ENCODE measurements at regions not wholly inside any gene's neighbourhood (a gene's known extent, or its start where the extent isn't known, plus 50 kb on each side); places are given as distances from the start of the nearest gene placed in this dataset.
A peak's percentile ranks its signal among the peaks of the same experiment; 100 is the strongest.

- no peak for DNase-seq
Observed at GRCh38 chr11:92276773-92277172, 52.2 kb downstream of the FAT3 start.

GRCh38 chr11:92277871-92278270 is 53.3 kb downstream of the FAT3 start:
- no peak for DNase-seq

DNA sequence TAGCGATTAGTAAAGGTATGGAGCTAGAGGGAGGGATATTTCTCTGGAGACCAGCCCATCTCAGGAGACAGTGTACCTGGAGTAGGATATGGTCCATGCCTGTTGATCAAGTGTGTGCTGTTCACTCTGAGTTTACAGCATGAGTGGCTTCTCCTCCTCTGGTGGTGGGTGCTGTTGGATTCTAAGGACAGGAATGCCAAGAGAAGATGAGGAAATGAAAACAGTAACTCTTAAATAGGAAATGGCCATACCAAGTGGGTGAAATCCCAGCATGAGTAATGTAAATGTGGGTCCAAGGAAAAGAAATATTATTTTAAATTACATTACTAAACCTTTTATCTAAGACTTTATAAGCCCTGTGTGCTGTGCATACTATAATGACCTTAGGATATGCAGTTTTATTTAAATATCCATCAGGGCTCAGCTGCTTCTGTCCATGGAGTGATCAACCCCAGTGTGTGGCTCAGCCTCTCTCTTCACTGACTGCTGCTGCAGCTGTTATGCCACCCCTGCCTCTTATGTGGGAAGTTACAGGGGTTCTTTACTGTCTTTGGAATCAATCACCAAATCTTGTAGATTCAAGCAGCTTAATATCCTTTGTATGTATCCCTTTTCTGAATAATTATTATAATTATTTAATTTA is 54.3 kb downstream of the FAT3 start:
- no peak for DNase-seq

GRCh38 chr11:92284107-92284506 is 59.5 kb downstream of the FAT3 start:
- DNase-seq, result no peak

DNA sequence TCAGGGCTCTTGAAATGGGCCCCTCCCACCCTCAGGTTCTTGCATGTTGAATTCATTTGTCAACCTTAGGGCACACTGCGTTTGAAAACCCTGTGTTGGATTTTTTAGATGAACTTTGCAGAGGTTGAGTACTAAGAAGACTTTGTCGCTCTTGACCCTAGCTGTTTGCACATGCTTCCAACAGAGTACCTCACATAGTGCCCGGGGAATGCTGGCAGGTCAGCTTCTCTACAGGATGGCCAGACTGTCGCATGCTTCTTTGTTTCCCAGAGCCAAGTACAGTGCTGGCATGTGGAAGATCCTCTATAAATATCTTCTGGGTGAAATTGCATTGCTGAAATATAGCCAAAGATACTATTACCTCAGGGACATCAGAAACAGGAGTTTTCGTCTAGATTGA is 59.9 kb downstream of the FAT3 start:
- DNase-seq, result no peak

DNA sequence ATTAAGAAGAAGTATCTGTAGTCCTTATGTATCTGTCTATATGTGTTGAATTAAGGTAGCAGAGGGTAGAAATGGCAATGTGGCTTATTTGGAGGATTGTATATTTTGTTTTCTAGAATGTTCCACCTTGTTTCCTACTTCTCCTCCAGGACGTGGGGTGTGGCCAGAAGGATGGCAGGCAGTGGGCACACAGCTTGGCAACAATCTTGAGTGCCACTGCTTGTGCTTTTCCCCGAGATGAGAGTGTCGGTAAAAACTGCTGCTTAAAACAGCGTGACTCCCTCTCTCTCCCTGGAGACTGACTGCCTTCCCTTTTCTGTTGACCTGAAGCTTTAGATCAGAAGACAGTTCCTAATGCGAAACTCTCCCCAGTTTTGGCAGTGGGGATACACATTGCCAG is 61.2 kb downstream of the FAT3 start:
- no peak for DNase-seq

DNA sequence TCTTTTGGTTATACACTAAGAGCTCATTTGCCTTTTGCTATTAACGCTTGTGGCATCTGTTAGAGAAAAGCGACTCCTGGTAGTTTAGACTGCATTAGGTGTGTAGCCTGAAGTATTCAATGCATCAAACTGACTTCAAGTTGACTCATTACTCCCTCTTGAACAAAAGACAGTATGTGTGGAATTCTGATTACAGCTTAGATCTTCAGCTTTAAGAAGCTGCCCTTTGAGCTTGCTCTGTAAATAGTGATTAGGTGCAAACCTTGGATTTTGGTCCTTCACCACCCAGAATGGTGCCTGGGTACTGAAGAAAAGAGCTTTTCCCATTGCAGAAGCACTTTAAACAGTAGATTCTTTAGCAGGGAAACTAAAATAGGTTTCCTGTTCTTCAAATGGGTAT is 62.1 kb downstream of the FAT3 start:
- DNase-seq, result no peak

- no peak for DNase-seq
Observed at GRCh38 chr11:92295175-92296137, 70.8 kb downstream of the FAT3 start.

DNA sequence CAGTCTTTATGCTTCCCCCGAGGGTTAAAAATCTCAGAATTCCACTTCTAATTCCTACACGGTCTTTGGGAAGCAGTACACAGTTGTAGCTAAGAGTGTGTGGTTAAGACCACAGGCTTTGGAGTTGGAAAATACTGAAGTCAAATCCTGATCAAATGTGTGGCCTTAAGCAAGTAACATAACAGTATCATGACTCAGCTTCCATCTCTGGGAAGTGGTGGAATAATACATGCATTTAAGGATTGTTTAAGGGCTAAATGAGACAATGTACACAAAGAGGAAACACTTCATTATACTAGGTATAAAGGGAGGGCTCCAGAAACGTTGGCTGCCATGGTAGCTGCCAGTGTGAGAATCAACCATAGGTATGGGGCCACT is 71.5 kb downstream of the FAT3 start:
- DNase-seq, result no peak

DNA sequence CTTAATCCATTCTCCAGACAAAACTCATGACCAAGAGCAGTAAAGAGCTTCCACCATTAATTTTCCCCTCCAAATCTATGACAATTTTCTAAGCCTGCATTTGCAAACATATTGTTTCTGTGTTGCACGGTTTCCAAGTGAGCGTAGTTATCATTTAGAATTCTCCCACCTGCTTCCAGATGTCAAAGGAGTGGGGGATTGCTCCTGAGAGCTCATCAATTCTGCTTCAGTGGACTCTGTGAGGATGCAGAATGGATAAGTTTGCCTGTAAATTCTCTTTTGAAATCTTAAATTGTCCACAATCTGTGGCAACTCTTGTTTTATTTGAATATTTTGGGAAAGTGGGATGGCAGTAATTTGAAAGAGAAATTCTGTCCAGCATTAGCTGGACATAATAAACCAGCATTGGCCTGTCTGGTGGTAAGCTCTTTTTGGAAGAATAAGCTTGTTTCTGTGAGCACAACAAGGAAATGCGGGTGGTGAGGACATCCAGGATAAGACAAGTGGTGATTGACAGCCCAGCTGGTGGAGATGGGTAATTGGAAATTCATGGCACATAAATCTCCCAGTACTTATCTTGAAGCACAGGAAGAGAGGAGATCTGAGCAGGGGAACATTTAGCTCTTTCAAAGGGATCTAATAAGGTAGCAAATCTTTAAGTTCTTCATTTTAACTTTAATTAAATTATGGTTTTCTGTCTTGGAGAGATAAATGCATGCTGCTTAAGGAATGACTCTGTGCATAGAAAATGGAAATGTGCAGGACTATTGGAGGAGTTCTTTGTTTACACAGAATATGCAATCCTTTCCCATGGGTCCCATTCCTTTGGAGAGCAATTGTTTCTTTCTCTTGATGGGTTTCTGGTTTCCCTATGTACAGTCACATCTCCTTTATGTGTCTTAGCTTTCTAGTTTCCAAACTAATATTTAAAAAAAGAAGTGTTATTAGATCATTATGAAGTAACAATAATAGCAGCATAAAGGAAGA is 73.2 kb downstream of the FAT3 start:
- DNase-seq, result peak; percentile 52 to 87

DNA sequence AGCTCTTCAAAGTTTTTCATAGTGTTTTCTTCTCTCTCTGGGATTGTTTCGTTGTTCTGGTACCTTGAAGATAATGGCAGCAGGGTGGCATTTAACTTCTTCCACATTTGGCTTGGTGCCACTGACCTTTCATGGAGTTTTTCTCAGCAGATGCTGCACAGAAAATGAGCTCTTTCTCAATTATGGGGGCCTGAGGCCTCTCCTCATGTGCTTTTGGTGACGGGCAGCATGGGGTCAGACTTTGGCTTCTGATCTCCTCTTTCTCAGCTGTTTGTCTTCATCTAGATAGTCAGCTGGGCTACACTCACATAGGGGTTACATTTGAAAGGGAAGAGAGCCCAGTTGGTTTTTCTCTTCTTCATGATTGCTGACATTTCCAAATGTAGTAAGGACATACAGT is 76.3 kb downstream of the FAT3 start:
- no peak for DNase-seq

GRCh38 chr11:92302770-92303169 is 78.2 kb downstream of the FAT3 start:
- DNase-seq, result no peak

- no peak for DNase-seq
Observed at GRCh38 chr11:92304271-92304670, 79.7 kb downstream of the FAT3 start.

DNA sequence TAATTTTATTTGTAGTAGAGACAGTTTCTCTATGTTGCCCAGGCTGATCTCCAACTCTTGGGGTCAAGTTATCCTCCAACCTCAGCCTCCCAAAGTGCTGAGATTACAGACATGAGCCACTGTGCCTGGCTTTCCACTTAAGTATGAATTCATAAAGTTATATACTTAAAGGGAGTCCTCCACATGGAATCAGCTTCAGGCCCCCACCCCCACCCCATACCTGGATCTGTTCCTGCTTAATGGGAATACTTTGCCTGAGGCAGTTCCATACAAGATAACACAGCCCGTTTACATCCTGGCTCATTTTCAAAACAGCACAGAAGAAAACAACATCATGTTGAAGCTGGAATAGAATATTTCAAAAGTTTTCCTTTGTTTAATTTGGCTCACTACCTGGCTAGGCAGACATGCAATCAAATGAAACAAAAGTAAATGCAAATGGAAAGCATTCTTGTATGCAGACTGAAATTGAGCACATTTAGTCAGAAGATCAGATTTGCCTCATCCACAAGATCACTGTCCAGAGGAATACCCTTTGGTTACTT is 82.4 kb downstream of the FAT3 start:
- DNase-seq, result no peak

DNA sequence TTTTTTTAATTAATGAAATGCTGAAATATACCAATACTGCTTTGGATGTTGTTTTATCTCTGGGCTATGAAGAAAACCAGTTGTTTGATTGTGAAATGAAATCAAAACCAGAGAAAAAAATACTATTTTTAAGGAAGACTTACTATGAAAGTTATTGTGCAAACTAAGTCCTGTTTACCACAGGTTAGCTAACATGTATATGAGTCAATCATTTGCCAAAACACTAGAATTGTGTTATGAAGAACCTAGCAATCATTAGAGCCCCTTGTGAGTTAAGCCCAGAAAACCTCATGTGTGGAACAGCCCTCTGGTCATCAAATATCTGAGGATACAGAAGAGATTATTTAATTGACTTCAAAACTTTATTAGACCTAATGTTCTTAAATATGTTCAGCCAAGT is 83.7 kb downstream of the FAT3 start:
- DNase-seq, result no peak

- no peak for DNase-seq
Observed at GRCh38 chr11:92311616-92312449, 87.2 kb downstream of the FAT3 start.

GRCh38 chr11:92313784-92314183 is 89.2 kb downstream of the FAT3 start:
- DNase-seq, result no peak

- no peak for DNase-seq
Observed at GRCh38 chr11:92314499-92314898, 89.9 kb downstream of the FAT3 start.

- DNase-seq, result no peak
Observed at GRCh38 chr11:92316106-92316809, 91.6 kb downstream of the FAT3 start.

DNA sequence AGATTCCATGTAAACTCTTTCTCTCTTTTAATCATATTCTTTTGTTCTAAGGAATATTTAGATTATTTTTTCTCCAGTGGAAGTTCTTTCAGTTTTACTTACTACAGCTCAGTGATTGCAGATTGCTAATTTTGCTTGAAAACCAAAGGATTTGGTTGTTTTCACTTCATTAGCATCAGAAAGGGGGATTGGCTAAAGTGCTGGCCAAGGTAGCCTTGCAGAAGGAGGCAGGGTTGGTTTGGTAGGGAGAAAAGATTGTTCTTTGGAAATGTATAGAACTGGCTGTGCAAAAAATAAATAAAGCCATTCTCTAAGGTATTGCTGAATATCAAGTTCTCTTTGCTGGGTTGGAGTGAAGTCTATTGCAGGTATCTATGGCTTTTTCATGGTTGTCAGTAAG is 92.6 kb downstream of the FAT3 start:
- no peak for DNase-seq

DNA sequence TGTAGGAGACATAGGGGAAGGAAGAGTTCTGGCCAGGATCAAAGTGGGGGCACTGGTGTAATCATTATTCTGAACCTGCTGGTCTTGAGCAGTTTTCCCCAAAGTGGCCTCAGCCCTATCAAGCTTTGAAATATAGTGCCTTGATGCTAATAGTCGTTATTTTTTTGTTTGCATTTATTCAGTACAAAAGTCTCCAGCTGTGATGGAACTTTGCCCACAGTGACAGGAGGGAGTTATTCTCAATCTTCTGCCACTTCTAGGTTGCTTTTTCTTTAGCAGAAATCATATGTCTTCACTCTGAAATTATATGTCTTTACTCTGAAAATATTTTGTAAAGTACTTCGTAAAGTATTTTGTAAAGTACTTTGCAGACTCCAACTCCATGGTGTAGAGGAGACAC is 93.1 kb downstream of the FAT3 start:
- no peak for DNase-seq

Measured in NCI-H187 (cell line).